ENCODE measurements at regions not wholly inside any gene's neighbourhood (a gene's known extent, or its start where the extent isn't known, plus 50 kb on each side); places are given as distances from the start of the nearest gene placed in this dataset.
A peak's percentile ranks its signal among the peaks of the same experiment; 100 is the strongest.

GRCh38 chr1:194338241-194338948, 1152.0 kb upstream of the B3GALT2 start:
- no peak for TF ChIP-seq GATA2 (IDR thresholded peaks at IDR 0.05; ENCODE audit: low read depth, low read length)
- peak; percentile 42 for TF ChIP-seq GATA3 (IDR thresholded peaks at IDR 0.05; ENCODE audit: low read depth, low read length)

- no peak for TF ChIP-seq GATA3 (IDR thresholded peaks at IDR 0.05; ENCODE audit: low read depth, low read length)
- no peak for TF ChIP-seq GATA2 (IDR thresholded peaks at IDR 0.05; ENCODE audit: low read depth, low read length)
Observed at GRCh38 chr1:194333240-194333639, 1146.8 kb upstream of the B3GALT2 start.

GRCh38 chr1:194331758-194332157, 1145.3 kb upstream of the B3GALT2 start:
- TF ChIP-seq GATA3 (IDR thresholded peaks at IDR 0.05; ENCODE audit: low read depth, low read length) (no peak), GATA2 (IDR thresholded peaks at IDR 0.05; ENCODE audit: low read depth, low read length) (no peak)

DNA sequence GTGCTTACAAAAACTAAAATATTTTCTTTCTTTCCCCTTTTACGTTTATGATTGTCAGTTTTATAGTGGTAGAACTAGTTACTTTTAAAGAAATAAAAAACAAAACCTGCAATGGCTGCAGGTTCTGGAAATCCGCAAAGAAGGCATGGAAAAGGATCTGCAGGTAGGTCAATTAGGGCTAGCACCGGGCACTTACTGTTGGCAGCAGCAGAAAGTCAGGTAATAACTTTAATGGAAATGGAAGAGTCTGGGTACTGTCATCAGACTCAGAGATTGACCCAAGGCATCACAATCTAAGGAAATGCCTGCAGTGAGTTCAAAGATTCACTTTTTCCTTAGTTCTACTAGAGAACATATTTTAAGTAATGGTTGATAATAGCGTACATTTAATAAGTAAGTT, 1136.3 kb upstream of the B3GALT2 start:
- TF ChIP-seq GATA2 (IDR thresholded peaks at IDR 0.05; ENCODE audit: low read depth, low read length) (no peak), GATA3 (IDR thresholded peaks at IDR 0.05; ENCODE audit: low read depth, low read length) (no peak)

- TF ChIP-seq GATA3 (IDR thresholded peaks at IDR 0.05; ENCODE audit: low read depth, low read length): no peak
- no peak for TF ChIP-seq GATA2 (IDR thresholded peaks at IDR 0.05; ENCODE audit: low read depth, low read length)
Observed at GRCh38 chr1:194318790-194319280, 1132.4 kb upstream of the B3GALT2 start.

DNA sequence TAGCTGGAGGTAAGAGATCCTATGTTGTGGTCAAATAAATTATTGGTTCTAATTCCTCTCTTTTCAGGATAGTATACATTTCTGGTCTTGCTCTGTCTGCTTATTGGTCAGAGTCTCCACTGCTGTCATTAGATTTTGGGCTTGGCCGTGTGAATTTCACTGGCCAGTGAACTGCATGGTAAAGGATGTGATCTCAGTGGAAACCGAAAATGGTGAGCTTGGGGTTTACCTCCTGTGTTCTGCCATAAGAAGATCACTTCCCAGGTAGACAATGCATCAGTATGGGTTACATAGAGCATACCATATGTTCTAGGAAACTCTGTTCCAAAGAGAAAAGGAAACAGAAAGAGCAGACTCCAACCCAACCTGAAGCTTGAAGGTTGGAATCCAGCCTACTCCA, 1123.3 kb upstream of the B3GALT2 start:
- no peak for TF ChIP-seq GATA2 (IDR thresholded peaks at IDR 0.05; ENCODE audit: low read depth, low read length)
- no peak for TF ChIP-seq GATA3 (IDR thresholded peaks at IDR 0.05; ENCODE audit: low read depth, low read length)

DNA sequence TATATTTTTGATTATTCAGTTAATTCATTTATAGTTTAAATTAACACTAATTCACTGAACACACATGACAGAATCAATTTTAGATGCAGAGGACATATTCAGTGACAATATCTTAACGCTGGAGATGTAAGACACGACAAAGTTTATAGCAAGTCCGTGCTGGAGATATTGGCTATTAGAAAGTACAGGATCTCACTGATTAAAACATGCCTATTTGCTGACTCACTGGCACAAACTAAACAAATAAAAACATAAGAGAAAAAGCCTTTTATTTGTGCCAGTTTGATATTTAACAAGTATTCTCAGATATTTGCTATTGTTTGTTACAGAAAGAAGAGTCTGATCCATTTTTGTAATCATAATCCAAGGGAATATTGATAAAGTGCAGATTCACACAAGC, 1122.9 kb upstream of the B3GALT2 start:
- no peak for TF ChIP-seq GATA3 (IDR thresholded peaks at IDR 0.05; ENCODE audit: low read depth, low read length)
- TF ChIP-seq GATA2 (IDR thresholded peaks at IDR 0.05; ENCODE audit: low read depth, low read length): no peak

DNA sequence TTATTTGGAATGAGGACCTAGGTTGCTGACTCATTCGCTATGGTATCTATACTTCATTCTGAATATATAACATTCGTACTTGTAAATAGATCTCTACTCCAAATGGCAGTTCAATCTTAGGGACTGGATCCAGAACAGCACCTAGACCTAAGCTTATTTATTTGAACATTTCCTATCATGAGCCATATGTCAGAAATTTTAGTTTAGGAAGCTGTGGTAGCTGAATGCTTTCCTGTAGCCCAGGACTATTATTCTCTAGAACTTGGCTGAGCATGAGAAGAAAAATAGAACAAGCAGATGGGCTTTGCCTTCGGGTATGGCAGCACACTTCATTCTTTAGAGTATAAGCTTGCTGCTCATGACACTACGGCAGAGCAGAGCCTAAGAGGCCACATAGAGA, 1114.4 kb upstream of the B3GALT2 start:
- TF ChIP-seq GATA2 (IDR thresholded peaks at IDR 0.05; ENCODE audit: low read depth, low read length) (no peak), GATA3 (IDR thresholded peaks at IDR 0.05; ENCODE audit: low read depth, low read length) (no peak)

- no peak for TF ChIP-seq GATA2 (IDR thresholded peaks at IDR 0.05; ENCODE audit: low read depth, low read length)
- TF ChIP-seq GATA3 (IDR thresholded peaks at IDR 0.05; ENCODE audit: low read depth, low read length): no peak
Observed at GRCh38 chr1:194300340-194300739, 1113.9 kb upstream of the B3GALT2 start.

DNA sequence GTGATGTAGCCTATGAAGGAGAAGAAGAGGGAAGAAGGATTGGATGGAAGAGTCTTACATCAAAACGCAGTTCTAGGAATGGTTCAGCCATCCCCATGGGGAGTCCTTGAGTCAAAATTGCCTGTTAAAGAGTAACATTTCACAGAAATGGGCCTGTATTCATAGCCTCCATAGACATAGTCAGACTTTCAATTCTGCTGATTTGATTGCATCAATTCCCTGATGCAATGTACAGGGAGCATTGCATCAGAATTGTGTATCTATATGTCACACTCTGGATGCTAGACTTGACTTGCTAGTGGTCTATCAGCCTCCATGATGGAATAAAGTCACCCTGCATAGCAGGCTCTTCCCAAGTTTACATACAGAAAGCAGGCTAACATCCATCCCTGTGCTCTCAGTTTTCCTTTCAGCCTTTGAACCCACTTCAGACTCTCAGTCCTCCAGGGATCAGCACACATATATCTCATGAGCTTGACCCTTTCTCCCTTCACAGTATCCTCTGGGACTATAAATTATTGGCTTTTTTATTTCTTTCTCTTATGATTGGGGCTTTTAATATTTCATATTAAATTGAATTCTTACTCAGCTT, 1111.7 kb upstream of the B3GALT2 start:
- TF ChIP-seq GATA2 (IDR thresholded peaks at IDR 0.05; ENCODE audit: low read depth, low read length) (no peak), GATA3 (IDR thresholded peaks at IDR 0.05; ENCODE audit: low read depth, low read length) (no peak)

DNA sequence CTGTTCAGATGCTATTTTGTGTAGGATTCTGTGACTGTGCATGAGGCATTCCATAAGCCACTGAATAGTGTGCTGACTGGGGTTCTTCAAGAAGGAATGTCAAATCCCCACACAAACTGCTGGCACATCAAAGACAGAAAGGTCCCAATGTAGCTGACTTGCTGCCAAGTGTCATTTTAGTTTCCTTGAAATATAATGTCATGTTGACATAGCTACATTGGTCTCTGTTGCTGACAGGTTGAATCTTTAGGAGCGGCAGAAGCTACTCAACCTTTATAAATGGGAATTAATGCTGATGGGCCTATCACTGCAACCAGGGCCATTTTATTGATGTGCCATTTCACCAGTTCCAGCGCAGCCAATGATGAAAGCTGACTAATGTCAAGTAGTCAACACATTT, 1110.7 kb upstream of the B3GALT2 start:
- TF ChIP-seq GATA3 (IDR thresholded peaks at IDR 0.05; ENCODE audit: low read depth, low read length): no peak
- TF ChIP-seq GATA2 (IDR thresholded peaks at IDR 0.05; ENCODE audit: low read depth, low read length): no peak

DNA sequence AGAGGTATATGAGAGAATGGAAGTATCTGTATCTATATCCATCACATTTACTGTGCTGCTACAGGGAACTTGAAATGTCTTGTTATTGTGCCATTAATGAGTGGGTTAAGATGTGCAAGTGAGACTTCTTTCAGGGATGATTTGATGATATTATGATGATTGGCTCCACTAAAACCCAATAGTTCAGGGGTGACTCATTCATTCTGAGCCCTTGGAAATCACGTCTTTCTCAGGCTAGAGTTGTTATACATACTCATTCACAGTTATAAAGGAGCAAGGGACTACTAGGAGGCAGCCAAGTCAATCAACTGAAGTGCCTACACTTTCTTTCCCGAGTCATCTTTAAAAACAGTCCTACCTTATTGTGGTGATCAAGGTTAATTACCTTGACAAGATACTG, 1109.8 kb upstream of the B3GALT2 start:
- TF ChIP-seq GATA2 (IDR thresholded peaks at IDR 0.05; ENCODE audit: low read depth, low read length): no peak

- TF ChIP-seq GATA2 (IDR thresholded peaks at IDR 0.05; ENCODE audit: low read depth, low read length): no peak
- TF ChIP-seq GATA3 (IDR thresholded peaks at IDR 0.05; ENCODE audit: low read depth, low read length): no peak
Observed at GRCh38 chr1:194295685-194296084, 1109.3 kb upstream of the B3GALT2 start.

GRCh38 chr1:194293851-194294405, 1107.5 kb upstream of the B3GALT2 start:
- TF ChIP-seq GATA2 (IDR thresholded peaks at IDR 0.05; ENCODE audit: low read depth, low read length) (no peak), GATA3 (IDR thresholded peaks at IDR 0.05; ENCODE audit: low read depth, low read length) (no peak)

DNA sequence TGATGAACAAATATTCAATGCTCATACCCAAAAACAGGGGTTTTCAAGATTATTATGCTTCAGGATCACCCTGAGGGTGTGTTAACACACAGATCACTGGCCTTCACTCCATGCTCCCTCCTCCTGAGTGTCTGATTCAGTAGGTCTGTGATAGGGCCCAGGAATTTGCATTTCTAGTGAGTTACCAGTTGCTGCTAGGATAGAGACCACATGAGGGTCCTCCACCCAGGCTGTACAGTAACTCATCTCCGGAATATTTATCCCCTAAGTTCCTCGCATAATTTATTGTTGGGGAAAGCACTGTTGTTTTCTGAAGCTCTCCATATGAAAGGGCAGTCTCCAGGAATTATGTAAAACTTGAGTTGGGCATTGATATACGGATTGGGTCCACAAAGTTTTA, 1106.6 kb upstream of the B3GALT2 start:
- TF ChIP-seq GATA2 (IDR thresholded peaks at IDR 0.05; ENCODE audit: low read depth, low read length) (no peak), GATA3 (IDR thresholded peaks at IDR 0.05; ENCODE audit: low read depth, low read length) (no peak)
